Fibroblast of skin of right biceps (primary cell): ENCODE measurements at regions not wholly inside any gene's neighbourhood (a gene's known extent, or its start where the extent isn't known, plus 50 kb on each side); places are given as distances from the start of the nearest gene placed in this dataset.

Source experiments
- DNase-seq: peaks from one replicate; pipeline ENCODE4 v3.0.0-alpha.2; 2013

- no peak for DNase-seq
Observed at GRCh38 chr2:126748188-126748760, 92.3 kb downstream of the GYPC start.

DNA sequence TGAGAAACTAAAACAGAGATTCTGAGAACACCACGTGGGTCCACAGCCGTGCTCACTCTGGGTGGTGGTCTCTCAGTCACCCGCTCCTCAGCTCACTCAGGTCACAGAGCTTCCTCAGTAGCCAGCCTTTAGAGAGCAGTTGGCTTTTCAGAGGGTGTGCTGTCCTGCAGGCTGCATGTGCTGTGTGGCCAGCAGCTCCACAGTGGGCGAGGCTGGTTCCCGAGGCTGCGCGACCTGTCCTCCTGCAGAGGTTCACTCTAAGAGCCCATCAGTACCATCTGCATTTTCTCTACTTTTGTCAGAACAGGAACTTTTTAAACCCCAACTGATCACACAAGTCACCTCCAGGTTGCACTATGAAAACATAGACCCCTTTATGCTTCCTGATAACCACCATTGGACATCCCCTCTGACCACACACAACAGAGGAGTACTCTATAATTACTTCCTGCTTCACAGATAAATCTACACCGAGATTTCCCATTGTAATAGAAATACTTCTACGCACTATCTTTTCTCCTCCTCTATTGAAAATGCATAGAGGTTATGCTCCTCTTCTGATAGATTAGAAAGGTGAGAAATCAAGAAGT lies 93.1 kb downstream of the GYPC start:
- no peak for DNase-seq

DNA sequence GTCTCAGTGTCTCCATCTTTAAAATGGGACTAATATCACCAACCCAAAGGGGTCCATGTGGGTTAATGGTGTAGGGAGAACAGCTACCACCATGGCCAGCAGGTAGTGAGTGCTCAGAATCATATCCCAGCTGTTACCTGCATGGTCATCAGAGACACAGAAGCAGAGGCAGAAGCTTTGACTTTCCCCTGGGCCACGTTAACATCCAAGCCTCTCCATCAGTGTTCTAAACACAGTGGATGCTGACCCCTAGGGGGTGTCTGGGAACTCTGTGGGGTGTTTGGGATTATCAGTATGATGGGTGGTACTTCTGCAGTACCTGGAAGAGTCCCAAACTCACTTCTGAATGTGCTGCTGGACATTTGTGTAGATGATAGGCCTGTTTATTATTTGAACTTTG lies 93.6 kb downstream of the GYPC start:
- DNase-seq, result peak; percentile 5

DNA sequence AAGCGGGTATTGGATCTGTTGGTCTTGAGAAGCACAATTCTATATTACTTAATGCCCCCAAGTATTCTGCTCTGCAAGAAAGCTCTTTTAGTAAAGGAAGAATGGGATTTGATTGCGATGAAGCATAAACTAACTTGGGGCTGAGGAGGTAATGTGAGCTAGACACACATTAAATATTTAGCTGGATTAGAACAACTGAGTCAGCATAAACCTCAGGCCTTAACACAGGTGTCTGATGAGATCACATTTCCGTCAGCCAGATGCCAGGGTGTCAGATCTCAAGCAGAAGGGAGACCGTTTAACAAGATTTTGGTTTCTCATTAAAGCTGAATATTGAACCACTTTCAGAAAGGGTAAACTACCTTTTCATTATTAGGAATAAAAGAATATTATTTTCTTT lies 94.5 kb downstream of the GYPC start:
- DNase-seq, result no peak

DNA sequence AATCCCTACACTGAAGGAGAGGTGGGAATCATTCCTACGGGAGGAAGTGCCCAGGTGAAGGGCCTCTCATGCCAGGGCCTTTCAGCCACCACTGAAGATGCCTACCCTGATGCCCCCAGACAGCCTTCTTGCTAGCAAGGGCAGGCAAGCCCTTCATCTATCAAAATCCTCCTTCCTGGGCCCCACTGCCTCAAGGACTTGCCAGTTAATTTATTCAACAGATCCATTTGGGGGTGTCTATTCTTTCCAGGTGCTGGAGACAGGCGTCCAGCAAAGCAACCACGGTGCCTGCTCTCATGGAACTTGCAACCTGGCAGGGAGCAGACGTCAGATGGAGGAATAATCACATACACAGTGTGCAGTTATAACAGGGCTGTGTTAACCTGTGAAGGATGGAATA lies 95.5 kb downstream of the GYPC start:
- DNase-seq, result no peak

DNA sequence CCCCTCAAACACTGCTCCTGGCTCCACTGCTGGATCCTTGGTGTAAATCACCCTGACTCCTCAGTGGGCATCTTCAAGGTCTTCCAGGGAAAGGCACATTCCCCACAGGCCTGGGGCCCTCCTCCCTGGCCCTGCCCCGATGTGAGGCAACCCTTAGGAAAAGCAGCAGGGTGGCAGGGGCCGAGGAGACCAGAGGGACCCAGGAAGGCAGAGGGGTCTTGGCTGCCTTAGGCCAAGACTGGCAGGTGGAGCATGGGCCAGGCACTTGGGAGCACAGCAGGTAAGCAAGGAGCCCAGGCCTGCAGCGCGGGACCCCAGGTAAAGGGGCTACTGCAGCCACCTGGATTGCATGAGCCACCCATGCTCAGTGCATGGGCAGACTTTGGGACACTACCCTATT lies 96.9 kb downstream of the GYPC start:
- no peak for DNase-seq

DNA sequence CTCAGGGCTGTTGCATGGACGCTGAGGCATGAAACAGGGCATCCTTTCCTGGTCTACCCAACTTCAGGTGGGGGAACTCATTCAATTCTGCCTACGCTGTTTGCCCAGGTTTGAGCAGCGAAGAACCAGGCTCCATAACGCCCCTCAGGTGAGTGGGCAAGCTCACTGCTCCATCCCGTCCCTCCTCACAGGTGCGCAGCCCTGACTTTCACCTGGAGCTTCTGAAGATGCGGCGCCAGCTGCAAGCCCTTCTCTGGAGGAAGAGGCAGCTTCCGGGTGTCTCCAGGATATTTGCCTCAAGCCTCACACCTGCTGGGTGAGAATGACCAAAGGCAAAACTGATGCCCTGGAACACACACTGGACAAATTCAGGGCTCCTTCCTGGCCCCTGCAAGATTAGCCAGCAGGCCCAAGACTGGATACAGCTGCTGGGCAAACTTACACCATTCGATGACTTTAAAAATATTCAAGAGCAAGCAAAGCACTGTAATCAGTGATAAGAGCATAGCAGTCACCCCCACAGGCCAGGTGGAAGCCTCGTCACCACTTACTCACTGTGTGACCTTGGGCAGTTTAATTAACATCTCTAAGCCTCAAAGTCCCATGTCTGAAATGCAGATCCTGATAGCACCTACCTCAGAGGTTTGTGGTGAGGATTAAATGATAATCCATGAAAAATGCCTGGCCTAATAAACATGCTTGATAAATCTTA lies 97.7 kb downstream of the GYPC start:
- no peak for DNase-seq

DNA sequence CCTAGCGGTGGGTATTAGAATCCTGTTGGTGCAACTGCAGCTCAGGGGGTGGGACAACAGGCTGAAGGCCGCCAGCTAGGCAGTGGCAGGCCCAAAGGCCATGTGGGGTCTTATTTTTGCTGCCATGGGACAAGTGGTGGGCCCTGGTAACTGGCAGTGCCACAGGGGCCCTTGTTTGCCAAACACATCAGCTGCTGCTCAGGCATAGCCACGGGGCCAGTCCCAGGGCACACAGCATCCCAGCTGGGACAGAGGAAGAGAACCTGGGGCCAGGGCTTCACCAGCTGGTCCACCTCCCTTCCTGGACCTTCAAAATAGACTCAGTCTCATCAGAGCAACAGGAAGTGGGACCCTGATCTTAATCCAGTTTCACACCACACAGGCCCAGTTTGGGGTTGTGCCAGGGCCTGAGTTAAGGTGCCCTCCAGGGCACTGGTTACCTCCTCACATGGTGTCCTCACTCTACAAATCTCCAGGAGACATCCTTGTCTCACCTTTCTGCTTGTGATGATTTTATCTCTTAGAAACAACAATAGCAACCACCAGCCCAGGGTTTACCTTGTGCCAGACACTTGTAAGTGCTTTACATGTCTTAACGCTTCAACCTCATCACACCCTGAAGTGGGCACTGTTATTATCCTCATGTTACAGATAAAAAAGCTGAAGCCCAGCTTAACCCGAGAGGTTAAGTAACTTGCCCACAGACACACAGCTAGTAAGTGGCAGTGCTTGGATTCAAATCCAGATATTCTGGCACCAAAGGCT lies 98.5 kb downstream of the GYPC start:
- no peak for DNase-seq

DNA sequence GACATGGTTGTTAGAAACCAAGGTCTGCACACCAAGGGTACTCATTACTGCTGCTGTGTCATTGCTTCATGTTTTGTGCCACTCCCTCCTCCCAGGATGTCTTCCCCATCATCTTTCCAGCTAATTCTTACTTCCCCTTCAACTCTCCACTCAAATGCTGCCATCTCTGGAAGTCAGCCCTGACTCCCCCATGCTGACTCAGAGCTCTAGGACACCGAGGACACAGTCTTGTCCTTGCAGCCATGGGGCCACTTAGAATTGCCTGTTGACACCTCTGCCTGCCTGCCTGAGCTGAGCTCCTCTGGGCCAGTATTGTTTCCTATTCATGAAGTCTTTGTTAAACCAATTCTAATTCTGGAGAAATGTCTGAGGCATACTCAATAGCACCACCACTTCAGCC lies 100.2 kb downstream of the GYPC start:
- DNase-seq, result no peak

DNA sequence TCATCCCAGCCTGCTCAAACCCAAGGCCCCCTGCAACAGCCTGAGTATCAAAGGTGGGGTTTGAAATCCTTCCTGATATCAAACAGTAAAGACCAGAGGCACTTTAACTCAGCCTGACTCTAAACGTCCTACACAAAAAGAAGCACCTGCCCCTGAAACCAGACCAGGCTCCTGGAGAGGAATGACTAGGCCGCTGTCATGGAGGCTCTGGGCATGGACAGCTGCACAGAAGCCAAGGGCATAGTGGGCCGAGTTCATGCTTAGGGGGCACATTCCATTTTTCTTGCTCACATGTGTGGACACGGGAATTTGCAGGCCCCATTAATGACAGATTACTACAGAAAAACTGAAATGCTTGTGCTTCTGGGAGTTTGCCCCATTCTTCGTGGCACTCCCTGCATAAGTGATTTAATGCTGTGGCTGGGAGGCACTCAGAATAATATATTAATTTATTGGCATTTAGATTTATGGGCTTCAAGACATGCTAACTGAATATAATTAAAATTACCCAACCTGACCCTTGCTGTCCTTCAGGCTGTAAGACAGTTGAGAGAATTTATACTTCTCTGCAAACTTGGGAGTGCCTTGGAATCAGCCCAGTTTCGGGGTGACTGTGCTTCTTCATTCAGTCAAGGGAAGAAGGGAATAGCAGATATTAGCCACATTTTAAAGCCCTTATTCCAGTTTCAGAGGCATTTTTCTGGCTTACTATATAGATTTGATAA lies 105.5 kb downstream of the GYPC start:
- no peak for DNase-seq

GRCh38 chr2:126761981-126762878 lies 106.3 kb downstream of the GYPC start:
- DNase-seq, result no peak

- no peak for DNase-seq
Observed at GRCh38 chr2:126764686-126765265, 108.8 kb downstream of the GYPC start.

GRCh38 chr2:126765395-126765794 lies 109.4 kb downstream of the GYPC start:
- no peak for DNase-seq

DNA sequence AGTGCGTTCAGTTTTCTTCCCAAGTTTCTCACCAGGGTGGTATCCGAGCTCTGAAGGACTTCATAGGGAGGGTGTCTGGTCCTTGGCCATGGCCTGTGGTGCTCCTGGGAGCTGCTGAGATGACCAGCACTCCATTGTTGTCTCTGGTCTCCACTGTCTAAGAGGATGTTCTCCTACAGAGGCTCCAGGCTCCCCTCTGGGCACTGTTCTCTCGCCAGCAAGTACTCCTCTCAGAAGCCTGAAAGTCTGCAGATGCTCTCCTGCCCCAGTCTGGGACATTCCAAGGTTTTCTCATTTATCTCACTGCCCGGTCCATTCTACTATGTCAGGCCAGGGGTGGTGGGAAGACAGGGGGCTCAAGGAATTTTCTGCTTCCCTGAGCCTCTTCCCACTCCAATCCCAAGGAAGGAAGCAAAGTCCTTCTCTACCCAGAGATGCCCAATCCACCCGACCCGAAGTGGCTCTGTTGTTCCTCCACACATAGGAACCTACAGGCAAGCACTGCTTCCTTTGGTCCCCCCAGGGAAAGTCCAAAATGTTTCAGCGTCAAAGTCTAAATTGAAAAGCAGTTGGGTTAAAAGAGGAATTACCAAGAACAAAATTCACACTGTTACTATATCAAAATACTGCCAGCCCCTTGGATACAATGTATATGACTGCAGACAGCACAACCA lies 110.5 kb downstream of the GYPC start:
- no peak for DNase-seq

GRCh38 chr2:126766969-126767296 lies 111.0 kb downstream of the GYPC start:
- no peak for DNase-seq

GRCh38 chr2:126769118-126769517 lies 113.2 kb downstream of the GYPC start:
- no peak for DNase-seq

GRCh38 chr2:126770466-126770865 lies 114.5 kb downstream of the GYPC start:
- no peak for DNase-seq

GRCh38 chr2:126771094-126771493 lies 115.1 kb downstream of the GYPC start:
- no peak for DNase-seq

- DNase-seq, result no peak
Observed at GRCh38 chr2:126771501-126772195, 115.7 kb downstream of the GYPC start.

- DNase-seq, result no peak
Observed at GRCh38 chr2:126774290-126774689, 118.3 kb downstream of the GYPC start.

- DNase-seq, result no peak
Observed at GRCh38 chr2:126774761-126775160, 118.8 kb downstream of the GYPC start.
